ENCODE measurements at regions not wholly inside any gene's neighbourhood (a gene's known extent, or its start where the extent isn't known, plus 50 kb on each side); places are given as distances from the start of the nearest gene placed in this dataset.

GRCh38 chr5:74337254-74337983 lies 303.1 kb downstream of the ENC1 start:
- no peaks in the 10 kb centered on the region for H3K9me3 ChIP-seq
- H3K4me3 ChIP-seq = no peak overlapping the region
- no peak overlapping the region for H3K27ac ChIP-seq
- H3K36me3 ChIP-seq = no peaks in the 10 kb centered on the region
- H3K27me3 ChIP-seq = no peaks in the 10 kb centered on the region
- TF ChIP-seq, protein P1, sequence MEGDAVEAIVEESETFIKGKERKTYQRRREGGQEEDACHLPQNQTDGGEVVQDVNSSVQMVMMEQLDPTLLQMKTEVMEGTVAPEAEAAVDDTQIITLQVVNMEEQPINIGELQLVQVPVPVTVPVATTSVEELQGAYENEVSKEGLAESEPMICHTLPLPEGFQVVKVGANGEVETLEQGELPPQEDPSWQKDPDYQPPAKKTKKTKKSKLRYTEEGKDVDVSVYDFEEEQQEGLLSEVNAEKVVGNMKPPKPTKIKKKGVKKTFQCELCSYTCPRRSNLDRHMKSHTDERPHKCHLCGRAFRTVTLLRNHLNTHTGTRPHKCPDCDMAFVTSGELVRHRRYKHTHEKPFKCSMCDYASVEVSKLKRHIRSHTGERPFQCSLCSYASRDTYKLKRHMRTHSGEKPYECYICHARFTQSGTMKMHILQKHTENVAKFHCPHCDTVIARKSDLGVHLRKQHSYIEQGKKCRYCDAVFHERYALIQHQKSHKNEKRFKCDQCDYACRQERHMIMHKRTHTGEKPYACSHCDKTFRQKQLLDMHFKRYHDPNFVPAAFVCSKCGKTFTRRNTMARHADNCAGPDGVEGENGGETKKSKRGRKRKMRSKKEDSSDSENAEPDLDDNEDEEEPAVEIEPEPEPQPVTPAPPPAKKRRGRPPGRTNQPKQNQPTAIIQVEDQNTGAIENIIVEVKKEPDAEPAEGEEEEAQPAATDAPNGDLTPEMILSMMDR (IDR thresholded peaks at IDR 0.05) = no peak
- no peak for TF ChIP-seq POLR2A (IDR thresholded peaks at IDR 0.05)
- intact Hi-C loops (cut with DNase I; ENCODE audit: low total_unique reads) = no loop called here
- no peak for DNase-seq
- H3K4me1 ChIP-seq = no peaks in the 10 kb centered on the region

- Histone ChIP-seq H3K36me3 (no peaks in the 10 kb centered on the region), H3K27me3 (no peaks in the 10 kb centered on the region), H3K4me3 (no peak overlapping the region), H3K27ac (no peak overlapping the region), H3K9me3 (no peaks in the 10 kb centered on the region), H3K4me1 (no peaks in the 10 kb centered on the region)
- intact Hi-C loops (cut with DNase I; ENCODE audit: low total_unique reads) = no loop called here
- DNase-seq = no peak
- TF ChIP-seq, protein P1 (IDR thresholded peaks at IDR 0.05) = no peak
- no peak for TF ChIP-seq POLR2A (IDR thresholded peaks at IDR 0.05)
These were observed 304.2 kb downstream of the ENC1 start for GRCh38 chr5:74336297-74336696.

DNA sequence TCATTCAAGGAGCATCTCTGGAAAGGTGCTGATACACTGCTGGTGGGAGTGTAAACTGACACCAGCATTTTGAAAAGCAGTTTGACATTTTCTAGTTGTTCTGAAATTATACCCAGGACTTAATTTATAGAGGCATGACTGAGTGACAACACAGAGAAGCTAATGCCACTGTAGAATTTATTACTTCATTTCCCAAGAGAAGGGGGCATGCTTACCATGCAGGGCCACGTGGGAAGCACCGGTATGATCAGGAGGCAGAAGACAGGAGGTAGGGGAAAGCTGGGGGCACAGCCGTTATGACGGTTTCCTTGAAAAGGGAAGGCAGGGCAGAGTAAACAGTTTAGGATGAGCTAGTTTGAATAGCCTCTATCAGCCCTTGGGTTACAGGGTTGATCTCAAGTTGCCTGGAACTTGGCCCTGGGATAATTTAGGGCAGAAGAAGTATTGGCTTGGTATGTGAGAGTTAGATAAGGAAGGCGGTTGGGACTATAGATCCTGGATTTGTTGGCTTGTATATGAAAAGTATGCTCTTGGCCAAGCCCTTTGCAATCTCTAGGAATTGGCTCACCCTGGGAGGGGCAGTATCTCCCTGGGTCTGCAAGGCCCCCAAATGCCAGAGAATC lies 305.7 kb downstream of the ENC1 start:
- TF ChIP-seq, protein P1 (IDR thresholded peaks at IDR 0.05) = no peak
- TF ChIP-seq POLR2A (IDR thresholded peaks at IDR 0.05) = no peak
- no peaks in the 10 kb centered on the region for H3K9me3 ChIP-seq
- H3K4me1 ChIP-seq = no peaks in the 10 kb centered on the region
- intact Hi-C loops (cut with DNase I; ENCODE audit: low total_unique reads) = no loop called here
- H3K27ac ChIP-seq = no peak overlapping the region
- H3K36me3 ChIP-seq = no peaks in the 10 kb centered on the region
- no peak overlapping the region for H3K4me3 ChIP-seq
- H3K27me3 ChIP-seq = no peaks in the 10 kb centered on the region
- no peak for DNase-seq

DNA sequence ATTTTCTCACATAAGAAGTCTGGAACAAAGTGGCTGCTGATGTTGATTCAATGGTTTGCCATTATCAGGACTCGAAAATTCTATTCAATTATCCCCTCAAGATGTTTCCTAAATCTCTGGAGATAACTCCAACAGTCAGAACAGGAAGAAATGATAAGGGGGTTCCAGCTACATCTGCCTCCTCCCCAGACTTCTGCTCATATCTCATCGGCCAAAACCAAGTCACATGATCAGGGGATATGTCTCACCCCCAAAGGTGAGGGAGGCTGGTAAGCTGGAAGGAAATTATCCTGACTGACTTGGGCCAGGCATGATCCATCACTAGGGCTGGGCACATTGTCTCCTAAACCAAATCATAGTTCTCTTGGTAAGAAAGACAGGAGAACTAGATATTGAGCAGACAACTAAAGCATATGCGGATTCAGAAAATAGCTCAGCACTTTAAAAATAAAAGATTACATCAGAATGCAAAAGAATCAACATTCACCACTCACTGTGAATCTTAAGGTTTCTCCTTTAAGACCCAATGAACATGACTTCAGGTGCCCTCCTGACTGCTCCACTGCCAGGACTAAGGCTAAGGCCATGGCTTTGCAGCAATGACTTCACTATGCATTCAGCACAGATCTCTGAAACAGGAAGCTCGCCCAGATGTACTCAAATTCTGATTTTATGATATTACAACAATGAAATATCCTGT lies 306.3 kb downstream of the ENC1 start:
- no peaks in the 10 kb centered on the region for H3K4me1 ChIP-seq
- TF ChIP-seq, protein P1 (IDR thresholded peaks at IDR 0.05) = no peak
- no peak for TF ChIP-seq POLR2A (IDR thresholded peaks at IDR 0.05)
- intact Hi-C loops (cut with DNase I; ENCODE audit: low total_unique reads) = no loop called here
- no peaks in the 10 kb centered on the region for H3K9me3 ChIP-seq
- H3K27me3 ChIP-seq = no peaks in the 10 kb centered on the region
- no peak for DNase-seq
- no peak overlapping the region for H3K4me3 ChIP-seq
- H3K36me3 ChIP-seq = no peaks in the 10 kb centered on the region
- H3K27ac ChIP-seq = no peak overlapping the region

GRCh38 chr5:74333430-74333829 lies 307.1 kb downstream of the ENC1 start:
- no peaks in the 10 kb centered on the region for H3K4me1 ChIP-seq
- TF ChIP-seq, protein P1 (IDR thresholded peaks at IDR 0.05) = no peak
- TF ChIP-seq POLR2A (IDR thresholded peaks at IDR 0.05) = no peak
- no peaks in the 10 kb centered on the region for H3K36me3 ChIP-seq
- DNase-seq = no peak
- no peaks in the 10 kb centered on the region for H3K9me3 ChIP-seq
- no peak overlapping the region for H3K27ac ChIP-seq
- intact Hi-C loops (cut with DNase I; ENCODE audit: low total_unique reads) = no loop called here
- no peak overlapping the region for H3K4me3 ChIP-seq
- no peaks in the 10 kb centered on the region for H3K27me3 ChIP-seq

All from uterus (tissue), 3 donors.